Activated CD8-positive, alpha-beta T cell treated with anti-CD3 and anti-CD28 coated beads, Interleukin-2, amount 10 ng/mL, durations not matched to agents 7 days and 5 days (primary cell): ENCODE measurements at regions not wholly inside any gene's neighbourhood (a gene's known extent, or its start where the extent isn't known, plus 50 kb on each side); places are given as distances from the start of the nearest gene placed in this dataset.
"Not testable (repeated sequence)": the region's sequence is repeated elsewhere in the genome, so short reads cannot be mapped to it uniquely, and the experiment has no call there.

Experiments
- ATAC-seq: fragments of 150-1000 bp; cut with Tn5 transposase; one replicate; pipeline ENCODE4 v1.10.0; 2021; ENCODE audit warnings: moderate library complexity
- CTCF ChIA-PET: fragments of 350-600 bp; sonication (Branson Sonifier 250); formaldehyde crosslinking; loops from one replicate; lab custom pipeline; 2021; ENCODE audit warnings: antibody characterized with exemption; lab: Charles Lee
- POLR2A ChIA-PET: fragments of 350-600 bp; sonication (Branson Sonifier 250); formaldehyde crosslinking; loops from one replicate; lab custom pipeline; 2021; ENCODE audit warnings: antibody characterized with exemption; lab: Charles Lee
- DNase-seq: peaks from one replicate; pipeline ENCODE4 v3.0.0-alpha.2; 2020
- H3K27ac Mint-ChIP-seq: one replicate; pipeline ENCODE4 v1.8.0; 2021; ENCODE audit warnings: mild to moderate bottlenecking, mixed read lengths
- H3K27me3 Mint-ChIP-seq: one replicate; pipeline ENCODE4 v1.8.0; 2021; ENCODE audit warnings: low read depth, mixed read lengths
- H3K36me3 Mint-ChIP-seq: one replicate; pipeline ENCODE4 v1.8.0; 2021; ENCODE audit warnings: low read depth, mixed read lengths
- H3K4me1 Mint-ChIP-seq: one replicate; pipeline ENCODE4 v1.8.0; 2021; ENCODE audit warnings: low read depth, mixed read lengths
- H3K4me3 Mint-ChIP-seq: one replicate; pipeline ENCODE4 v1.8.0; 2021; ENCODE audit warnings: mild to moderate bottlenecking, mixed read lengths
- H3K9me3 Mint-ChIP-seq: one replicate; pipeline ENCODE4 v1.8.0; 2022; ENCODE audit warnings: mixed read lengths; ENCODE audit not compliant: insufficient read depth

GRCh38 chr15:69609176-69609575, 156.6 kb downstream of the RPLP1 start:
- CTCF ChIA-PET = no interaction called here
- no peaks in the 10 kb centered on the region for H3K9me3 Mint-ChIP-seq
- ATAC-seq = no peak

GRCh38 chr15:69609776-69610175, 157.2 kb downstream of the RPLP1 start:
- ChIA-PET CTCF (no interaction called here), POLR2A (no interaction called here)
- DNase-seq = no peak
- Mint-ChIP-seq H3K27me3 (peaks cover 18% of the 10 kb centered on the region), H3K4me3 (no peak overlapping the region), H3K36me3 (no peaks in the 10 kb centered on the region), H3K4me1 (peaks cover 22% of the 10 kb centered on the region), H3K27ac (no peak overlapping the region), H3K9me3 (no peaks in the 10 kb centered on the region)
- ATAC-seq = no peak

More at GRCh38 chr15:69609176-69609575, 156.6 kb downstream of the RPLP1 start:
- POLR2A ChIA-PET = no interaction called here
- Mint-ChIP-seq H3K4me3 (no peak overlapping the region), H3K27ac (no peak overlapping the region), H3K36me3 (no peaks in the 10 kb centered on the region), H3K4me1 (peaks cover 26% of the 10 kb centered on the region), H3K27me3 (peaks cover 12% of the 10 kb centered on the region)
- no peak for DNase-seq

- no peak for ATAC-seq
- Mint-ChIP-seq H3K4me3 (no peak overlapping the region), H3K4me1 (peaks cover 20% of the 10 kb centered on the region), H3K36me3 (no peaks in the 10 kb centered on the region), H3K27ac (no peak overlapping the region), H3K27me3 (peaks cover 19% of the 10 kb centered on the region), H3K9me3 (no peaks in the 10 kb centered on the region)
- POLR2A ChIA-PET = no interaction called here
- no peak for DNase-seq
- CTCF ChIA-PET = no interaction called here
These were observed 157.7 kb downstream of the RPLP1 start for GRCh38 chr15:69610277-69610676.

DNA sequence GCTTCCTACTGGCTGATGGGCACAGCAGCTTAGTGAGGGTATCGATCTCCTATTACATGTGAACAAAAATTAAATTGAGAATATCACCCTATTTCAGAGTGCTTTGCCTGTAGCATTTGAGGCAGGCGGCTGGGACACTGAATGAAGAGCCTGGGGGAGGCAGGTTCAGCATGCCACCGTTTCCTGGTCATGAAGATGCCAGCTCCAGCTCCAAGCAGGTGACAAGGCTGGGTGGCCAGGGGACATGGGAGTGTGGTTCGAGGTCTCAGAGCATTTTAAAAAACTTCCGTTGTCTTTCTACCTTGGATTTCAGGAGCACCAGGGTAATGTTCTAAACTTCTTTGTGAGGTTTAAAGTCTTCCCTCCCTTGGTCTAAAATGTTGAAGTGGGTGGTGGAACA, 158.2 kb downstream of the RPLP1 start:
- Mint-ChIP-seq H3K27ac (no peak overlapping the region), H3K4me1 (peaks cover 14% of the 10 kb centered on the region), H3K27me3 (peaks cover 19% of the 10 kb centered on the region), H3K36me3 (no peaks in the 10 kb centered on the region), H3K4me3 (no peak overlapping the region), H3K9me3 (no peaks in the 10 kb centered on the region)
- ChIA-PET POLR2A (no interaction called here), CTCF (no interaction called here)
- no peak for ATAC-seq
- DNase-seq = no peak

DNA sequence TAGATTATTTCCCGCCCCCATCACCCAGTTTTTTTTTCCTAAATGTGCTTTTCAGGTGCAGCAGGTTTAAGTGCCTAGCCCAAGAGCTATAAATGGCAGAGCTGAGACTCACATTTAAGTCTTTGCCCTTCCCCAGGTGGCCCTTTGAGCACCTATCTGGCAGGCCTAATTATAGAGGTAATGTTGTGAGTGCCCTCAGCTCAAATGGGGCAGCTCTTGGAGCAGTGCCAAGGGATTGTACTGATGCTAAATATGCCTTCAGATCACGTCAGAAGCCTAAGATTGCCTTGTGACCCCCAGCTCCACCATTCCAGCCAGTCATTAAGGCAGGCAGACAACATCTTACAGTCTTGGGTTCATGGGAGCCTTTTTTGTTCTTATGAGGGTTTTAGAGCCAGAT, 159.5 kb downstream of the RPLP1 start:
- Mint-ChIP-seq H3K4me3 (no peak overlapping the region), H3K9me3 (no peaks in the 10 kb centered on the region), H3K4me1 (peaks cover 4% of the 10 kb centered on the region), H3K27ac (no peak overlapping the region), H3K36me3 (no peaks in the 10 kb centered on the region), H3K27me3 (peaks cover 19% of the 10 kb centered on the region)
- DNase-seq = no peak
- POLR2A ChIA-PET = no interaction called here
- CTCF ChIA-PET = no interaction called here
- no peak for ATAC-seq

GRCh38 chr15:69613182-69613581, 160.6 kb downstream of the RPLP1 start:
- no peak overlapping the region for H3K27ac Mint-ChIP-seq
- DNase-seq = no peak
- ATAC-seq = no peak
- no peaks in the 10 kb centered on the region for H3K36me3 Mint-ChIP-seq
- peaks cover 20% of the 10 kb centered on the region for H3K27me3 Mint-ChIP-seq
- no peak overlapping the region for H3K4me3 Mint-ChIP-seq
- no peaks in the 10 kb centered on the region for H3K4me1 Mint-ChIP-seq
- ChIA-PET POLR2A (no interaction called here), CTCF (no interaction called here)
- no peaks in the 10 kb centered on the region for H3K9me3 Mint-ChIP-seq

DNA sequence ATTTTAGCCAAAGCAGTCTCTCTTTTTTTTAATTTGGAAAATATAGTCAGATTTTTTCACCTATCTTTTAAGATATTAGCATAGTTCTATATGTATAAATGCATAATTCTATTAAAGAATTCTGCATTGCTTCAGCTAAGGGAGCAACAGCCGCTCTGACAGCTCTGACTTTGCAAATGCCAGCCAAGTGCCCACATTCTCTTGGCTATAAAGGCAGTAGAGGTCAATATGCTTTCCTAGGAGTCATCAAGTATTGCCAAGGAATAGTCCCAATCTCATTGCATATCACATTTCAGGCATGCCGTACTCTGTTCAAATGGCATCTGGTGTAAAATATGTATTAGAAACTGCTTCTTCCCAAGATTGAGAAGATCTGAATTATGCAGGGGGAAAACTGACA, 161.4 kb downstream of the RPLP1 start:
- DNase-seq (no peak), ATAC-seq (no peak)
- Mint-ChIP-seq H3K4me3 (no peak overlapping the region), H3K27me3 (peaks cover 23% of the 10 kb centered on the region), H3K4me1 (no peaks in the 10 kb centered on the region), H3K36me3 (no peaks in the 10 kb centered on the region), H3K27ac (no peak overlapping the region), H3K9me3 (no peaks in the 10 kb centered on the region)
- POLR2A ChIA-PET = interaction anchor here (0.5 kb wide), 1 partner anchor 10 kb away, joined by 3 read pairs; no protein-coding TSS in a partner anchor
- CTCF ChIA-PET = no interaction called here

- no peaks in the 10 kb centered on the region for H3K36me3 Mint-ChIP-seq
- no peaks in the 10 kb centered on the region for H3K9me3 Mint-ChIP-seq
- CTCF ChIA-PET = no interaction called here
- POLR2A ChIA-PET = interaction anchor here (0.6 kb wide), 1 partner anchor 947 kb away, joined by 5 read pairs; no protein-coding TSS in a partner anchor
- no peaks in the 10 kb centered on the region for H3K4me1 Mint-ChIP-seq
- DNase-seq (no peak), ATAC-seq (no peak)
- no peak overlapping the region for H3K4me3 Mint-ChIP-seq
- no peak overlapping the region for H3K27ac Mint-ChIP-seq
- peaks cover 26% of the 10 kb centered on the region for H3K27me3 Mint-ChIP-seq
These were observed 163.1 kb downstream of the RPLP1 start for GRCh38 chr15:69615736-69616135.

DNA sequence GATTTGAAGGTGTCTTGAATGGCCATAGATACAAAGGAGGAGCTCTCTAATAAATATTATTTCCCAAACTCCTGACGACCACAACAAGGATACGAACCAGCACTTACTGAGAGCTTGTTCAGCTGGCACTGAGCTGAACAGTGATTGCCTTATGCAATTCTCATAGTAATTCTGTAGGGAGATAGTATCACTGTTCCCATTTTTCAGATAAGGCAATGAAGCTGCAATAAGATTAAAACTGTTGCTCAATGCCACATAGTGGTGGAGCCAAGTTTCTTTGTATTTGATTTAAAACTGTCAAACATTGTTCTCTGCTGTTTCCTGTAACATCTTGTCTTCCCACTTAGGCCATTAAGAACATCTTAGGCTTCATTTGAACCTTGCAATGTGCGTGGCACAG, 163.9 kb downstream of the RPLP1 start:
- CTCF ChIA-PET = no interaction called here
- DNase-seq = peak; percentile 0
- no peaks in the 10 kb centered on the region for H3K4me1 Mint-ChIP-seq
- no peak overlapping the region for H3K27ac Mint-ChIP-seq
- POLR2A ChIA-PET = interaction anchor here (0.6 kb wide), 1 partner anchor 144 kb away, joined by 7 read pairs; no protein-coding TSS in a partner anchor
- no peak overlapping the region for H3K4me3 Mint-ChIP-seq
- no peaks in the 10 kb centered on the region for H3K9me3 Mint-ChIP-seq
- no peaks in the 10 kb centered on the region for H3K36me3 Mint-ChIP-seq
- H3K27me3 Mint-ChIP-seq = peaks cover 29% of the 10 kb centered on the region
- ATAC-seq = no peak

GRCh38 chr15:69617144-69617543, 164.5 kb downstream of the RPLP1 start:
- CTCF ChIA-PET, H3K4me3 Mint-ChIP-seq, H3K4me1 Mint-ChIP-seq, H3K27ac Mint-ChIP-seq, DNase-seq, ATAC-seq, H3K9me3 Mint-ChIP-seq, H3K36me3 Mint-ChIP-seq: not testable (repeated sequence)
- POLR2A ChIA-PET = interaction anchor here (0.6 kb wide), 1 partner anchor 144 kb away, joined by 7 read pairs; no protein-coding TSS in a partner anchor
- peaks cover 32% of the 10 kb centered on the region for H3K27me3 Mint-ChIP-seq

DNA sequence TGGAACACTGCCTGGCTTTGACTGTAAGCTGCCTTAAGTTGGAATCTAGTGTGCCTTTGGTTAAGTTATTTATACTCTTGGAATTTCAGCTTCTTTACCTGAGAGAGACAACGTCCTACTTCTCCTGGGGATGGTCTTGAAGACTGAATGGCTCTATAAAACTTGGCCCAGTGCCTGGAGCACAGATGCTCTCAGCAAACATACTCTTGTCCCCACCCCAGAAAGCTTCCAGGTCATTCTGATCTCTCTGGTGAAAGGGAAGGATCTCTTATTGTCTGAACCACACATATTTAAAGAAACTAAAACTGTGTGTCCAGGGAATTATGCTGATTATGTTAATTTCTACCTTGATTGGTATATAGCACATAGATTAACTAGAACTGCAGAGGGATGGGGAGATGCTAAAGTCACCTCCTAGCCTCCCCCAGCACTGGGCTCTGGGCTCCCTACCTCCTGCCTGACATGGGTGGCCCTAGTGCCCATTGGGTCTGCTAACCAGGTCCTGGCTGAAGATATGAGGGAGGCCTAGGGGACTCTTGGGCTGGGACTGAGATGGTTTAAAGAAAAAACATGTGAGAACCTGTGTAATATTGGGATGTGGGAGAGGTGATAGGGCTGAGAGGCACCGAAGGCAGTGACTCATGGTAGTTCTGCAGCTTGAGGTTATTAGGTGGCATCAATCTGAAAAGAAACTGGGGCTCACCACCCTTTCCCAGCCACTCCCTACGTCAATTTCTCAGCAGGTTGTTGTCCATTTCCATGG, 171.0 kb downstream of the RPLP1 start:
- Mint-ChIP-seq H3K4me1 (no peaks in the 10 kb centered on the region), H3K9me3 (peaks cover 6% of the 10 kb centered on the region), H3K4me3 (no peak overlapping the region), H3K36me3 (no peaks in the 10 kb centered on the region), H3K27ac (no peak overlapping the region), H3K27me3 (peaks cover 20% of the 10 kb centered on the region)
- ATAC-seq (no peak), DNase-seq (peak; percentile 13)
- ChIA-PET POLR2A (no interaction called here), CTCF (no interaction called here)

- POLR2A ChIA-PET = no interaction called here
- no peak overlapping the region for H3K4me3 Mint-ChIP-seq
- H3K4me1 Mint-ChIP-seq = no peaks in the 10 kb centered on the region
- peak; percentile 12 for DNase-seq
- H3K36me3 Mint-ChIP-seq = no peaks in the 10 kb centered on the region
- CTCF ChIA-PET = no interaction called here
- H3K27me3 Mint-ChIP-seq = peaks cover 16% of the 10 kb centered on the region
- H3K27ac Mint-ChIP-seq = no peak overlapping the region
- ATAC-seq = no peak
- H3K9me3 Mint-ChIP-seq = peaks cover 6% of the 10 kb centered on the region
These were observed 171.5 kb downstream of the RPLP1 start for GRCh38 chr15:69624155-69624520.
